Stomach (tissue), 4 donors: ENCODE measurements at regions not wholly inside any gene's neighbourhood (a gene's known extent, or its start where the extent isn't known, plus 50 kb on each side); places are given as distances from the start of the nearest gene placed in this dataset.

Experiments used
- POLR2A ChIP-seq, 4 donors: fragments of 450-650 bp; IDR thresholded peaks; one replicate each; pipeline ENCODE4 v1.6.1; 2016; ENCODE audit warnings: antibody characterized with exemption in 4 of 4, control low read depth in 2 of 4, mild to moderate bottlenecking in 1 of 4, moderate library complexity in 1 of 4
- POLR2AphosphoS5 ChIP-seq, 3 donors: sonication (generic); formaldehyde crosslinking; IDR thresholded peaks; one replicate each; pipeline ENCODE4 v1.6.1; 2016; ENCODE audit warnings: antibody characterized with exemption in 3 of 3
- TF ChIP-seq, protein P1 (sequence below), 7 experiments: fragments of 450-650 bp in 4 of 7; fragments of 200-600 bp in 3 of 7; sonication (generic) in 3 of 7; IDR thresholded peaks; one replicate each; pipeline ENCODE4 v1.5.1; 2016 to 2019; ENCODE audit warnings: antibody characterized with exemption in 7 of 7, control low read depth in 2 of 7, mild to moderate bottlenecking in 1 of 7

GRCh38 chr20:48407710-48408109, 420.1 kb downstream of the PREX1 start:
- TF ChIP-seq POLR2A (IDR thresholded peaks at IDR 0.05), result no peak
- TF ChIP-seq, protein P1, sequence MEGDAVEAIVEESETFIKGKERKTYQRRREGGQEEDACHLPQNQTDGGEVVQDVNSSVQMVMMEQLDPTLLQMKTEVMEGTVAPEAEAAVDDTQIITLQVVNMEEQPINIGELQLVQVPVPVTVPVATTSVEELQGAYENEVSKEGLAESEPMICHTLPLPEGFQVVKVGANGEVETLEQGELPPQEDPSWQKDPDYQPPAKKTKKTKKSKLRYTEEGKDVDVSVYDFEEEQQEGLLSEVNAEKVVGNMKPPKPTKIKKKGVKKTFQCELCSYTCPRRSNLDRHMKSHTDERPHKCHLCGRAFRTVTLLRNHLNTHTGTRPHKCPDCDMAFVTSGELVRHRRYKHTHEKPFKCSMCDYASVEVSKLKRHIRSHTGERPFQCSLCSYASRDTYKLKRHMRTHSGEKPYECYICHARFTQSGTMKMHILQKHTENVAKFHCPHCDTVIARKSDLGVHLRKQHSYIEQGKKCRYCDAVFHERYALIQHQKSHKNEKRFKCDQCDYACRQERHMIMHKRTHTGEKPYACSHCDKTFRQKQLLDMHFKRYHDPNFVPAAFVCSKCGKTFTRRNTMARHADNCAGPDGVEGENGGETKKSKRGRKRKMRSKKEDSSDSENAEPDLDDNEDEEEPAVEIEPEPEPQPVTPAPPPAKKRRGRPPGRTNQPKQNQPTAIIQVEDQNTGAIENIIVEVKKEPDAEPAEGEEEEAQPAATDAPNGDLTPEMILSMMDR (IDR thresholded peaks at IDR 0.05), result no peak
- no peak for TF ChIP-seq POLR2AphosphoS5 (IDR thresholded peaks at IDR 0.05)
